Heart right ventricle (tissue), 16 donors: ENCODE measurements at regions not wholly inside any gene's neighbourhood (a gene's known extent, or its start where the extent isn't known, plus 50 kb on each side); places are given as distances from the start of the nearest gene placed in this dataset.

ENCODE experiments used
- ATAC-seq, 8 donors: fragments of 200-7000 bp; cut with Tn5 transposase; one replicate each; pipeline ENCODE4 v1.9.1; 2020; ENCODE audit warnings: mild to moderate bottlenecking in 8 of 8, moderate library complexity in 8 of 8, moderate number of reproducible peaks in 1 of 8
- DNase-seq, 2 donors: peaks; one replicate each; pipeline ENCODE4 v3.0.0-alpha.2; 2020
- H3K27ac ChIP-seq, 10 donors: fragments of 200-600 bp; sonication (generic) in 2 of 10; one replicate each; pipeline versions ENCODE4 v1.5.0 to v1.8.0; 2020 to 2022; ENCODE audit warnings: mild to moderate bottlenecking in 3 of 10
- H3K27me3 ChIP-seq, 7 donors: fragments of 200-600 bp; one replicate each; pipeline ENCODE4 v1.8.0; 2021 to 2022; ENCODE audit warnings: mild to moderate bottlenecking in 2 of 7
- H3K36me3 ChIP-seq, 9 donors: fragments of 200-600 bp; sonication (generic) in 1 of 9; one replicate each; pipeline versions ENCODE4 v1.5.0 to v1.8.0; 2020 to 2022; ENCODE audit warnings: mild to moderate bottlenecking in 2 of 9
- H3K4me1 ChIP-seq, 9 donors: fragments of 200-600 bp; sonication (generic) in 1 of 9; one replicate each; pipeline versions ENCODE4 v1.5.0 to v1.8.0; 2020 to 2022; ENCODE audit warnings: mild to moderate bottlenecking in 4 of 9
- H3K4me3 ChIP-seq, 10 donors: fragments of 200-600 bp; sonication (generic) in 2 of 10; one replicate each; pipeline versions ENCODE4 v1.5.0 to v1.8.0; 2020 to 2022; ENCODE audit warnings: mild to moderate bottlenecking in 7 of 10, moderate library complexity in 2 of 10
- H3K9me3 ChIP-seq, 11 donors: fragments of 200-600 bp in 10 of 11; sonication (generic) in 2 of 11; one replicate each; pipeline versions ENCODE4 v1.5.0 to v1.8.0; 2013 to 2022; ENCODE audit warnings: mild to moderate bottlenecking in 2 of 11, control low read depth in 1 of 11, moderate library complexity in 1 of 11
- WGBS, 2 donors: extraction: QIAGEN DNeasy Blood & Tissue Kit; methylation state at CpG; one replicate each; pipeline ENCODE4 v1.1.7; 2013; ENCODE audit warnings: inconsistent platforms in 1 of 2; 5-methylcytosine and 5-hydroxymethylcytosine counted together
- intact Hi-C, 10 donors: fragments of 100-400 bp; cut with DNase I; formaldehyde crosslinking; loops; one replicate each; pipeline versions ENCODE4 v1.11.1 to v1.14.2; 2022
- TF ChIP-seq, protein P1 (sequence below), 9 donors: fragments of 200-600 bp; sonication (generic) in 2 of 9; IDR thresholded peaks; one replicate each; pipeline versions ENCODE4 v1.5.0 to v1.8.0; 2021 to 2022; ENCODE audit warnings: antibody characterized with exemption in 9 of 9, mild to moderate bottlenecking in 5 of 9, moderate library complexity in 1 of 9
- donor health status: Arrhythmogenic right ventricular cardiomyopathy.
- donor health status: ischemic (EF 13 %, LVEDD 7.1; RV severe dilation, severe dysfunction).
- donor health status: healthy with polysubstance abuse.
- donor health status: DM: no; HTN: yes; CAD: no.
- donor health status: DM: no; HTN: no; CAD: no.
- donor health status: ischemic (EF 25% LVEDD 6.9; RV normal size, moderate dysfunction).
- donor health status: ischemic (EF 25% LVEDD 5.7; RV mildly dilated, moderate dysfunction).
- donor health status: healthy.
- donor health status: DM: yes; HTN: yes; CAD: no.
- donor health status: Ischemic cardiomyopathy.
- donor health status: ischemic (EF 35%, LVEDD 5.7; RV mildly dilated, moderate dysfunction).
- donor health status: nonischemic (EF 11% LVEDD 7.7; RV severe dilation, severe dysfunction).
- donor health status: DM: yes; HTN: yes; CAD: no.
- donor health status: PGD.
- donor health status: ischemic (EF 29% LVEDD 5.4; RV normal size, mild dysfunction).
- donor health status: nonischemic (EF 23%, LVEDD 6.1; RV moderate dilation, normal function).

DNA sequence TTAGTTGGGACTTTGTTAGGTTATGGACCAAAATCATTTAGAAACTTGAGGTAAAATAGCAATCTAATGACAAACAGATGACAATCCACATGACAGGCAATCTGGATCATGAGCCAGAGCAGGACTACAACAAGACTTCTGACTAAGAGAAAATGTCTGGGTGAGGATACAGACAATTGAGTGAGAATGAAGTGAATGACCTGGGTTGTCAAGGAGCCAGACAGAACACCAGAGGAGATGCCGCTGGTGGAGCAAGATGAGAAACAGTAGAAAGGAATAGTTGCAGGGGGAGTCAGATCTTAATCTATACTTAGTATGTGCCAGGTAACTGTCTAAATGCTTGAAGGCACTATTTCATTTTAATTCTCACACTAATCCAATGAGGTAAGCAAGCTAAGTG is 277.8 kb downstream of the PRELID2 start:
- Histone ChIP-seq H3K9me3 (no peaks in the 10 kb centered on the region), H3K4me1 (no peaks in the 10 kb centered on the region), H3K36me3 (no peaks in the 10 kb centered on the region), H3K27me3 (no peaks in the 10 kb centered on the region), H3K27ac (no peak overlapping the region), H3K4me3 (no peak overlapping the region)
- intact Hi-C loops = no loop called here
- TF ChIP-seq, protein P1, sequence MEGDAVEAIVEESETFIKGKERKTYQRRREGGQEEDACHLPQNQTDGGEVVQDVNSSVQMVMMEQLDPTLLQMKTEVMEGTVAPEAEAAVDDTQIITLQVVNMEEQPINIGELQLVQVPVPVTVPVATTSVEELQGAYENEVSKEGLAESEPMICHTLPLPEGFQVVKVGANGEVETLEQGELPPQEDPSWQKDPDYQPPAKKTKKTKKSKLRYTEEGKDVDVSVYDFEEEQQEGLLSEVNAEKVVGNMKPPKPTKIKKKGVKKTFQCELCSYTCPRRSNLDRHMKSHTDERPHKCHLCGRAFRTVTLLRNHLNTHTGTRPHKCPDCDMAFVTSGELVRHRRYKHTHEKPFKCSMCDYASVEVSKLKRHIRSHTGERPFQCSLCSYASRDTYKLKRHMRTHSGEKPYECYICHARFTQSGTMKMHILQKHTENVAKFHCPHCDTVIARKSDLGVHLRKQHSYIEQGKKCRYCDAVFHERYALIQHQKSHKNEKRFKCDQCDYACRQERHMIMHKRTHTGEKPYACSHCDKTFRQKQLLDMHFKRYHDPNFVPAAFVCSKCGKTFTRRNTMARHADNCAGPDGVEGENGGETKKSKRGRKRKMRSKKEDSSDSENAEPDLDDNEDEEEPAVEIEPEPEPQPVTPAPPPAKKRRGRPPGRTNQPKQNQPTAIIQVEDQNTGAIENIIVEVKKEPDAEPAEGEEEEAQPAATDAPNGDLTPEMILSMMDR (IDR thresholded peaks at IDR 0.05) = no peak
- WGBS, 2 donors = 81 to 90% methylated on average over 1 of the region's 1 CpG
- ATAC-seq (no peak), DNase-seq (no peak)

DNA sequence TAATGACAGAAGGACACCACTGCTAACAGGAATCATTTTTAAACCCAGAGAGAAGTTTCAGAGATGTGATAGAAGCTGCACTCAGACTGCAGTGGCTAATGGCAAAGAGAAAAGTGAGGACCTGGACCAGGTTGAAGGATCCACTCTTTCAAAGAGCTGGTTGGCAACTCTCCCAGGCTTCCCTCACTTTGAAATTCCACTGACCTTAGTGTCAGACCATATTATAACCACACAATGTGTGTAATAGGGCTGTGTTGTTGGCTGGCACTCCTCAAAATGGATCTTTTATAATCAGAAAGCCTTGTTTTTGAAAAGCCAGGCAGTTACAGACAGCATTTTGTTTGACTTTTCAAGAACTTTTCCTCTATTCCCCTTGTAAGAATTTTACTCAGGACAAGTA is 280.7 kb downstream of the PRELID2 start:
- H3K36me3 ChIP-seq = no peaks in the 10 kb centered on the region
- H3K27ac ChIP-seq = no peak overlapping the region
- ATAC-seq = peak in 1 of 8 donors; percentile 72
- TF ChIP-seq, protein P1 (IDR thresholded peaks at IDR 0.05) = no peak
- H3K4me1 ChIP-seq = no peaks in the 10 kb centered on the region
- no peaks in the 10 kb centered on the region for H3K9me3 ChIP-seq
- no peak for DNase-seq
- intact Hi-C loops = no loop called here
- no peak overlapping the region for H3K4me3 ChIP-seq
- H3K27me3 ChIP-seq = no peaks in the 10 kb centered on the region

DNA sequence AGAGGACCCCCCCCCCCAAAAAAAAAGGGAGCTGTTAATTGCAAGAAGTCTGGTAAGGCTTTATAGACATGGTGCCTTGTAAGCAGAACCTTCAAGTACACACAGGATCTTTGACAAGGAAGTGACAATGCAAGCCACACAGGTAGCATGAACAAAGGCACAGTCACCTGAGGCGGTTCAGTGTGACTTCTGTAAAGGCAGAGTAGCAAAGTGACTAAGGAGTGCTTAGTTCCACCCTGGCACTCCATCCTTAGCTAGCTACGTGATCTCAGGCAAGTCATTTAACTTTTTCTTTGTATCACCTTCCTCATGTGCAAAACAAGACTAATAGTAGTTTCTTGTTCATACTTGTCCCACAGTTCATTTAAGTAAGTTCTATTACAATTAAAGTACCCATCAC is 282.0 kb downstream of the PRELID2 start:
- DNase-seq (no peak), ATAC-seq (no peak)
- no peaks in the 10 kb centered on the region for H3K36me3 ChIP-seq
- H3K4me3 ChIP-seq = no peak overlapping the region
- H3K4me1 ChIP-seq = no peaks in the 10 kb centered on the region
- WGBS, 2 donors = 92% methylated on average over 2 of the region's 2 CpGs
- H3K9me3 ChIP-seq = no peaks in the 10 kb centered on the region
- TF ChIP-seq, protein P1 (IDR thresholded peaks at IDR 0.05) = no peak
- H3K27me3 ChIP-seq = no peaks in the 10 kb centered on the region
- no peak overlapping the region for H3K27ac ChIP-seq
- intact Hi-C loops = no loop called here

DNA sequence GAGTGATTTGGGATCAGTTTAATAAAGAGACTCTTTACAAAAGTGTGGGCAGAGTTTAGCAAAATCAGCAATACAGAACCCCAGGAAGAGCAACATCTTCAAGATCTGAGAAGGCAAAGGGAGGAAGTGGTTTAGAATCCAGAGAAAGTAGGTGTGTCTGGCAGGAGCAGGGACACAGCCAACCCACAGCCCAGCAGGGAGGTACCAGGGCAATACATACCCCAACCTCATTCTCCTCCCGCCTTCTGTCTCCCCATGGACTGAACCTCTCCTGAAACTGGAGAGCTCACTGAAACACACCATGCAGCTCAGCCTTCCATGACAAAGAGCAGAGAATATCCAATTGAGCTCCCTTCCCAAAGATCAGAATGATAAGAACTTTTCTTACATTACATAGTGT is 283.4 kb downstream of the PRELID2 start:
- Histone ChIP-seq H3K27me3 (no peaks in the 10 kb centered on the region), H3K4me3 (no peak overlapping the region), H3K4me1 (no peaks in the 10 kb centered on the region), H3K36me3 (no peaks in the 10 kb centered on the region), H3K9me3 (no peaks in the 10 kb centered on the region), H3K27ac (no peak overlapping the region)
- ATAC-seq (no peak), DNase-seq (no peak)
- TF ChIP-seq, protein P1 (IDR thresholded peaks at IDR 0.05) = no peak
- 83 to 96% methylated on average over 1 of the region's 1 CpG for WGBS, 2 donors
- intact Hi-C loops = no loop called here

DNA sequence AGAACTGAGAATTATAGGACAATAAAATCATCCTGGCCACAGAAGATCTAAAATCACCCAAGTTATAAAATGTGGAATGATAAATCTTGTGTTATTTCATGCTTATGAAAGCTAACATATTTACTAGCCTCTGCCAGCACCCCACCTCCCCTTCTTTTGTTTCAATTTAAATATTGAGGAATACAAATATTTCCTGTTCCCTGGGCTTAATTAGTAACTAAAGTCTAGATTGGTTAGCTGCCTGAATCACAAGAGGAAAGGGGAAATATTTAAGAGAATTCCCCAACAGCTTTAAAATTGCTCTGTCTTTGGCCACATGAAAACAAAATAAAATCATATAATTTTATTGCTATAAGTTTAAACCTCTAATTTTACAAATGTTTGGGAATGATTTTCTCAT is 287.0 kb downstream of the PRELID2 start:
- ATAC-seq (no peak), DNase-seq (no peak)
- no peak overlapping the region for H3K27ac ChIP-seq
- no peaks in the 10 kb centered on the region for H3K27me3 ChIP-seq
- no peak overlapping the region for H3K4me3 ChIP-seq
- no peaks in the 10 kb centered on the region for H3K9me3 ChIP-seq
- intact Hi-C loops = loop anchor here in 1 of 10 donors (5.0 kb wide), 1 partner anchor 319 kb away; no protein-coding TSS in a partner anchor
- H3K36me3 ChIP-seq = no peaks in the 10 kb centered on the region
- TF ChIP-seq, protein P1 (IDR thresholded peaks at IDR 0.05) = no peak
- no peaks in the 10 kb centered on the region for H3K4me1 ChIP-seq
